Testis (tissue), 2 donors: ENCODE measurements at regions not wholly inside any gene's neighbourhood (a gene's known extent, or its start where the extent isn't known, plus 50 kb on each side); places are given as distances from the start of the nearest gene placed in this dataset.

Source experiments
- CTCF ChIP-seq, 3 experiments: fragments of 450-650 bp in 2 of 3; fragments of 200-600 bp in 1 of 3; sonication (generic) in 1 of 3; IDR thresholded peaks; one replicate each; pipeline ENCODE4 v1.5.1; 2016 to 2019; ENCODE audit warnings: antibody characterized with exemption in 3 of 3, mild to moderate bottlenecking in 2 of 3, moderate library complexity in 1 of 3
- POLR2A ChIP-seq: fragments of 450-650 bp; IDR thresholded peaks from one replicate; pipeline ENCODE4 v1.6.1; 2017; ENCODE audit warnings: antibody characterized with exemption, mild to moderate bottlenecking, moderate library complexity

GRCh38 chr9:22857316-22857715 lies 410.7 kb downstream of the DMRTA1 start:
- no peak for TF ChIP-seq CTCF (IDR thresholded peaks at IDR 0.05)
- TF ChIP-seq POLR2A: no peak
